Fibroblast of lung (primary cell): ENCODE measurements at regions not wholly inside any gene's neighbourhood (a gene's known extent, or its start where the extent isn't known, plus 50 kb on each side); places are given as distances from the start of the nearest gene placed in this dataset.

Source experiments
- DNase-seq, 2 donors: peaks; one replicate each; pipeline versions ENCODE4 v3.0.0 to v3.0.0-alpha.2; 2010; ENCODE audit warnings: low read depth in 2 of 2
- H2AFZ ChIP-seq: 2 replicates; pipeline ENCODE4 v1.5.1; 2012; ENCODE audit warnings: low read length, control low read depth, inconsistent platforms
- H3K27ac ChIP-seq: 2 replicates; pipeline ENCODE4 v1.5.1; 2011; ENCODE audit warnings: low read length, control low read depth; ENCODE audit not compliant: insufficient read depth
- H3K27me3 ChIP-seq: 2 replicates; pipeline ENCODE4 v1.5.1; 2011; ENCODE audit warnings: mild to moderate bottlenecking, low read length; ENCODE audit not compliant: control insufficient read depth, insufficient read depth
- H3K36me3 ChIP-seq: 2 replicates; pipeline ENCODE4 v1.5.1; 2011; ENCODE audit warnings: low read length; ENCODE audit not compliant: control insufficient read depth, insufficient read depth
- H3K4me1 ChIP-seq: 2 replicates; pipeline ENCODE4 v1.5.1; 2011; ENCODE audit warnings: low read length; ENCODE audit not compliant: control insufficient read depth, insufficient read depth; ENCODE audit errors: extremely low read depth
- H3K4me2 ChIP-seq: 2 replicates; pipeline ENCODE4 v1.5.1; 2011; ENCODE audit warnings: low read length, control low read depth; ENCODE audit not compliant: insufficient read depth; ENCODE audit errors: extremely low read depth
- H3K4me3 ChIP-seq, 4 experiments: fragments of 200-600 bp in 1 of 4; sonication (generic) in 1 of 4; replicated peaks in 1 of 4; 2 replicates each; pipeline ENCODE4 v1.5.1; 2011 to 2016; ENCODE audit warnings: low read length in 4 of 4, low read depth in 3 of 4, mild to moderate bottlenecking in 3 of 4, control low read depth in 2 of 4, inconsistent platforms in 1 of 4, mixed read lengths in 1 of 4; ENCODE audit not compliant: insufficient read depth in 1 of 4; ENCODE audit errors: control extremely low read depth in 1 of 4
- H3K79me2 ChIP-seq: 2 replicates; pipeline ENCODE4 v1.5.1; 2012; ENCODE audit warnings: mild to moderate bottlenecking, low read length, inconsistent platforms; ENCODE audit not compliant: control insufficient read depth, insufficient read depth
- H3K9ac ChIP-seq: 2 replicates; pipeline ENCODE4 v1.5.1; 2011; ENCODE audit warnings: mild to moderate bottlenecking, low read length, control low read depth; ENCODE audit not compliant: insufficient read depth
- H3K9me3 ChIP-seq: 2 replicates; pipeline ENCODE4 v1.5.1; 2012; ENCODE audit warnings: low read depth, low read length; ENCODE audit not compliant: control insufficient read depth, insufficient read depth
- H4K20me1 ChIP-seq: 2 replicates; pipeline ENCODE4 v1.5.1; 2011; ENCODE audit warnings: low read length; ENCODE audit not compliant: control insufficient read depth, insufficient read depth; ENCODE audit errors: extremely low read depth
- EZH2 ChIP-seq: IDR thresholded peaks from 2 replicates; pipeline ENCODE4 v1.5.1; 2012; ENCODE audit warnings: low read length, control low read depth, mild to moderate bottlenecking; ENCODE audit errors: missing control alignments
- TF ChIP-seq, protein P1 (sequence below), 2 donors: IDR thresholded peaks in 1 of 2; conservative IDR thresholded peaks in 1 of 2; 1 replicate in 1 of 2; 2 replicates in 1 of 2; pipeline ENCODE4 v1.5.1; 2011 to 2012; ENCODE audit warnings: low read length in 2 of 2, control low read depth in 1 of 2, inconsistent platforms in 1 of 2, low read depth in 1 of 2, mild to moderate bottlenecking in 1 of 2

DNA sequence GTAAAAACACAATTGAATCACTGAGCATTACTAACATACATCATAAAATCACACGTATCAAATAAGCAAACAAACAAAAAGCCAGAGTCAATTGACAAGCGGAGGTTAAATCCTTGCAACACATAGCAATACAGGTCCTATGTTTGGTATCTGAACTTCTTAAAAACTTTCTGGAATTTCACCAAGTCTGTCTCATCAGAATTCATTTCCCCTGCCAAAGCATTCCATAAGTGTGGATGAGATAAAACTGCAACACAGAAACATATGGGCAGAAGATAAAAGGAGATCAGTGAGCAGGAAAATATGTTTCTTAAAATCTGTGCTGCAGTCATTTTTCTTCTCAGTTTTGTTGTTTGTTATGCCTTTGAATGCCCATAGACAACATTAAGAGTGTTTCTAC lies 1155.5 kb downstream of the TBL1XR1 start:
- H3K9me3 ChIP-seq: no peaks in the 10 kb centered on the region
- TF ChIP-seq, protein P1, sequence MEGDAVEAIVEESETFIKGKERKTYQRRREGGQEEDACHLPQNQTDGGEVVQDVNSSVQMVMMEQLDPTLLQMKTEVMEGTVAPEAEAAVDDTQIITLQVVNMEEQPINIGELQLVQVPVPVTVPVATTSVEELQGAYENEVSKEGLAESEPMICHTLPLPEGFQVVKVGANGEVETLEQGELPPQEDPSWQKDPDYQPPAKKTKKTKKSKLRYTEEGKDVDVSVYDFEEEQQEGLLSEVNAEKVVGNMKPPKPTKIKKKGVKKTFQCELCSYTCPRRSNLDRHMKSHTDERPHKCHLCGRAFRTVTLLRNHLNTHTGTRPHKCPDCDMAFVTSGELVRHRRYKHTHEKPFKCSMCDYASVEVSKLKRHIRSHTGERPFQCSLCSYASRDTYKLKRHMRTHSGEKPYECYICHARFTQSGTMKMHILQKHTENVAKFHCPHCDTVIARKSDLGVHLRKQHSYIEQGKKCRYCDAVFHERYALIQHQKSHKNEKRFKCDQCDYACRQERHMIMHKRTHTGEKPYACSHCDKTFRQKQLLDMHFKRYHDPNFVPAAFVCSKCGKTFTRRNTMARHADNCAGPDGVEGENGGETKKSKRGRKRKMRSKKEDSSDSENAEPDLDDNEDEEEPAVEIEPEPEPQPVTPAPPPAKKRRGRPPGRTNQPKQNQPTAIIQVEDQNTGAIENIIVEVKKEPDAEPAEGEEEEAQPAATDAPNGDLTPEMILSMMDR (conservative IDR thresholded peaks at IDR 0.05 in 1 of 2, IDR thresholded peaks at IDR 0.05 in 1 of 2; ENCODE audit: low read depth in 1 of 2, low read length in 2 of 2): no peak
- no peak for TF ChIP-seq EZH2
- H3K9ac ChIP-seq: no peak overlapping the region
- DNase-seq: peak in 1 of 2 donors; percentile 76
- H3K4me2 ChIP-seq: no peak overlapping the region
- no peak overlapping the region for H3K4me3 ChIP-seq
- no peaks in the 10 kb centered on the region for H3K79me2 ChIP-seq
- H3K4me1 ChIP-seq: no peaks in the 10 kb centered on the region
- H2AFZ ChIP-seq: no peak overlapping the region
- H3K36me3 ChIP-seq: no peaks in the 10 kb centered on the region
- H3K27me3 ChIP-seq: no peaks in the 10 kb centered on the region
- no peak overlapping the region for H3K27ac ChIP-seq
- no peaks in the 10 kb centered on the region for H4K20me1 ChIP-seq

DNA sequence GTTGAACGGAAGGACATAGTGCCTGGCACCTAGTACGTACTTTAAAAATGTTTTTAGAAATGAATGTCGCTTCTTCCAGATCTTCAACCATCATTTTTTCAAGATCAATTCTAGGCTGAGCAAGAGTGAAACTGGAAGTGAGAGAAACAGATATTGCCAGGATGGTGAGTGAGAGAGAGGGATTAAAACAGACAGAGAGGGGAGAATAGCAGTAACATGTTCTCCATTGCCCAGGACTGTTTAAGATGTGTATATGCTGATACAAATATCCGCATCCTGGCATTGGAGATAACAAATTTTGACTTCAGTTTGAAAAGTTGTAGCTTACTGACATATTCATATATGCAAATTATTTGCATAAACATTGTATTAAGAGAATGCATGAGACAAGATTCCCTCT lies 1156.1 kb downstream of the TBL1XR1 start:
- Histone ChIP-seq H3K4me3 (no peak overlapping the region), H3K27ac (no peak overlapping the region), H3K36me3 (no peaks in the 10 kb centered on the region), H3K4me2 (no peak overlapping the region), H3K4me1 (no peaks in the 10 kb centered on the region), H3K9me3 (no peaks in the 10 kb centered on the region), H4K20me1 (no peaks in the 10 kb centered on the region), H2AFZ (no peak overlapping the region), H3K9ac (no peak overlapping the region), H3K27me3 (no peaks in the 10 kb centered on the region), H3K79me2 (no peaks in the 10 kb centered on the region)
- no peak for TF ChIP-seq EZH2
- TF ChIP-seq, protein P1 (conservative IDR thresholded peaks at IDR 0.05 in 1 of 2, IDR thresholded peaks at IDR 0.05 in 1 of 2; ENCODE audit: low read depth in 1 of 2, low read length in 2 of 2): no peak
- no peak for DNase-seq

- Histone ChIP-seq H3K9me3 (no peaks in the 10 kb centered on the region), H3K27ac (no peak overlapping the region), H3K9ac (no peak overlapping the region), H3K4me3 (no peak overlapping the region), H3K4me1 (no peaks in the 10 kb centered on the region), H3K4me2 (no peak overlapping the region), H2AFZ (no peak overlapping the region), H3K36me3 (no peaks in the 10 kb centered on the region), H4K20me1 (no peaks in the 10 kb centered on the region), H3K27me3 (no peaks in the 10 kb centered on the region), H3K79me2 (no peaks in the 10 kb centered on the region)
- TF ChIP-seq EZH2: no peak
- TF ChIP-seq, protein P1 (conservative IDR thresholded peaks at IDR 0.05 in 1 of 2, IDR thresholded peaks at IDR 0.05 in 1 of 2; ENCODE audit: low read depth in 1 of 2, low read length in 2 of 2): no peak
- peak in 1 of 2 donors; percentile 6 for DNase-seq
Measured at GRCh38 chr3:176037636-176038035, 1159.6 kb downstream of the TBL1XR1 start.
